Mammary epithelial cell (primary cell): ENCODE measurements at regions not wholly inside any gene's neighbourhood (a gene's known extent, or its start where the extent isn't known, plus 50 kb on each side); places are given as distances from the start of the nearest gene placed in this dataset.

Source experiments
- CTCF ChIP-seq, 2 donors: IDR thresholded peaks in 1 of 2; conservative IDR thresholded peaks in 1 of 2; 2 replicates each; pipeline ENCODE4 v1.5.1; 2011 to 2012; ENCODE audit warnings: inconsistent platforms in 2 of 2, low read length in 2 of 2, mild to moderate bottlenecking in 2 of 2, control low read depth in 1 of 2, low read depth in 1 of 2; ENCODE audit not compliant: insufficient read depth in 1 of 2; ENCODE audit errors: extremely low read depth in 1 of 2
- EZH2 ChIP-seq: IDR thresholded peaks from 2 replicates; pipeline ENCODE4 v1.6.1; 2012; ENCODE audit warnings: low read length, inconsistent platforms, borderline replicate concordance

- TF ChIP-seq CTCF (conservative IDR thresholded peaks at IDR 0.05 in 1 of 2, IDR thresholded peaks at IDR 0.05 in 1 of 2; ENCODE audit: extremely low read depth in 1 of 2, insufficient read depth in 1 of 2, low read depth in 1 of 2, low read length in 2 of 2) (no peak), EZH2 (no peak)
These were observed 2127.1 kb upstream of the PCDH20 start for GRCh38 chr13:63542770-63543169.
